ENCODE measurements at regions not wholly inside any gene's neighbourhood (a gene's known extent, or its start where the extent isn't known, plus 50 kb on each side); places are given as distances from the start of the nearest gene placed in this dataset.

- no peak for DNase-seq (ENCODE audit: low read depth)
Observed at GRCh38 chr2:16152071-16152927, 211.9 kb downstream of the MYCN start.

GRCh38 chr2:16151651-16152050 is 211.3 kb downstream of the MYCN start:
- DNase-seq (ENCODE audit: low read depth), result no peak

- no peak for DNase-seq (ENCODE audit: low read depth)
Observed at GRCh38 chr2:16151281-16151570, 210.9 kb downstream of the MYCN start.

GRCh38 chr2:16150456-16151280 is 210.3 kb downstream of the MYCN start:
- DNase-seq (ENCODE audit: low read depth), result no peak

- DNase-seq (ENCODE audit: low read depth), result no peak
Observed at GRCh38 chr2:16149349-16150243, 209.2 kb downstream of the MYCN start.

- no peak for DNase-seq (ENCODE audit: low read depth)
Observed at GRCh38 chr2:16148632-16149348, 208.4 kb downstream of the MYCN start.

GRCh38 chr2:16142383-16143361 is 202.3 kb downstream of the MYCN start:
- no peak for DNase-seq (ENCODE audit: low read depth)

- no peak for DNase-seq (ENCODE audit: low read depth)
Observed at GRCh38 chr2:16141641-16141921, 201.2 kb downstream of the MYCN start.

- no peak for DNase-seq (ENCODE audit: low read depth)
Observed at GRCh38 chr2:16140771-16141640, 200.7 kb downstream of the MYCN start.

GRCh38 chr2:16139663-16140615 is 199.6 kb downstream of the MYCN start:
- DNase-seq (ENCODE audit: low read depth), result no peak

GRCh38 chr2:16138811-16139662 is 198.7 kb downstream of the MYCN start:
- no peak for DNase-seq (ENCODE audit: low read depth)

- DNase-seq (ENCODE audit: low read depth), result no peak
Observed at GRCh38 chr2:16137080-16137755, 196.9 kb downstream of the MYCN start.

GRCh38 chr2:16136461-16137035 is 196.2 kb downstream of the MYCN start:
- DNase-seq (ENCODE audit: low read depth), result no peak

- no peak for DNase-seq (ENCODE audit: low read depth)
Observed at GRCh38 chr2:16135913-16136310, 195.6 kb downstream of the MYCN start.

GRCh38 chr2:16135196-16135912 is 195.0 kb downstream of the MYCN start:
- DNase-seq (ENCODE audit: low read depth), result no peak
